ENCODE measurements at regions not wholly inside any gene's neighbourhood (a gene's known extent, or its start where the extent isn't known, plus 50 kb on each side); places are given as distances from the start of the nearest gene placed in this dataset.

DNA sequence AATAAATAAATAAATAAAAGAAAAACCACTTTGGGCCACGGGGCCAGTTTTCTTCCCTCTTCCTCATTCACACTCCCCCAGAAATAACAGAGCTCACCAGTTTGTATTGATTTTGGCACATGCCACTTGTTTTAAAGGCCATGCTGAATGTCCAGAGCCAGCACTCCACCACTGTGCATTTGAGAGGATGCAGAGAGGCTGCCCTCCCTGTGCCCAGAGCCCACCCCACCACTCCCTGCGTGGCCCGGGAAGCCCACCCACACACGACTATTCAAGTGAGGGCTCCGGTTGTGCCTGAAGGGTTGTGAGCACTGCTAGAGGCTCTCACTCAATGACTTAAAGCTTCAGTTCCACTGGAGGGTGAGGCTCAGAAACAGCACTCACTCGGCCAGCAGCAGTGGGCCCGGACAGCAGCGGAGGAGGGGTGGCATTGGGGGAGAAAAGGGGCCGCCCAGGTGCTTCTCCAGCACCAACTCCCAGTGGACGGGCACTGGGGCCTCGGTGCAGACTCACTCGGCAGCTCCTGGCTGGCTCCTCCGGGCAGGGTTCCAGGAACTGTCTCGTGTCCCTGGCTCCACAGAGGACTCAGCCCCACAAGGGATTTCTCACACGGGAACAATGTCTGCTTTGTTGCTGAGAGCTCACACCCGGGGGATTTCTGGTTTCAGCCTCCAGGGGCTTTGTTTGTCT lies 112.7 kb downstream of the SHANK2 start (continued):
- TF ChIP-seq, protein P1, sequence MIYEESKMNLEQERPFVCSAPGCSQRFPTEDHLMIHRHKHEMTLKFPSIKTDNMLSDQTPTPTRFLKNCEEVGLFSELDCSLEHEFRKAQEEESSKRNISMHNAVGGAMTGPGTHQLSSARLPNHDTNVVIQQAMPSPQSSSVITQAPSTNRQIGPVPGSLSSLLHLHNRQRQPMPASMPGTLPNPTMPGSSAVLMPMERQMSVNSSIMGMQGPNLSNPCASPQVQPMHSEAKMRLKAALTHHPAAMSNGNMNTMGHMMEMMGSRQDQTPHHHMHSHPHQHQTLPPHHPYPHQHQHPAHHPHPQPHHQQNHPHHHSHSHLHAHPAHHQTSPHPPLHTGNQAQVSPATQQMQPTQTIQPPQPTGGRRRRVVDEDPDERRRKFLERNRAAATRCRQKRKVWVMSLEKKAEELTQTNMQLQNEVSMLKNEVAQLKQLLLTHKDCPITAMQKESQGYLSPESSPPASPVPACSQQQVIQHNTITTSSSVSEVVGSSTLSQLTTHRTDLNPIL (CRISPR knock-in tag; IDR thresholded peaks at IDR 0.05), result no peak
- no peak for TF ChIP-seq NCOA2 (IDR thresholded peaks at IDR 0.05; ENCODE audit: partially characterized antibody in 2 of 2)

DNA sequence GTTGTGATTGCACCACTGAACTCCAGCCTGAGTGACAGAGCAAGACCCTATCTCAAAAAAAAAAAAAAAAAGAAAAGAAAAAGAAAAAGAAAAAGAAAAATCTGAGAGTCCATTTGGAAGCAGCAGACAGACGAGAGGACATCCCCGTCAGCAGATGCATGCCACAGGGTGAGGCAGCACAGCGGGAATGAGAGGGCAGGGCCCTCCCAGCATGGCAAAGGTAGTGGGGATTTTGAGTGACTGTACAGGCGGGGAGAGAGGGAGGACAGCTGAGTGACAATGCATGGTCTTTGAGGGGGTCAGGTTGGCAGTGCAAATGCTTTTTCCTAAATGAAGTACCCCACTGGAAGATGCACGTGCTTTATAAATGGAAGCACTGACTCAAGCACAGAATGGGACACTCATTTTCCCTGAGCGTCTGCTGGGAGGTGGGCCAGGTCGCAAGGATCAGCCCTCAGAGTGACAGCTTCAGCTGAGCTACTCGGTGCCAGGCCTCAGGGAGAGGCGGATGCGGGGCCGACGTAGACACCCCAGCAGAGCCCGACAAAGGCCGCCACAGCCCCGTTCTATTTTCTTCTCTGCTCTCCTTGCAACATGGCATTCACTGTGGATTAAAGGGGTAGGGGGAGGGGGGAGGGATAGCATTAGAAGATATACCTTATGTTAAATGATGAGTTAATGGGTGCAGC lies 113.5 kb downstream of the SHANK2 start:
- Histone ChIP-seq H3K9me1 (ENCODE audit: control insufficient read depth, insufficient read depth, low read length) (no peaks in the 10 kb centered on the region), H3K27ac (ENCODE audit: extremely low read depth, low read depth, low read length) (no peak overlapping the region), H4K20me1 (replicated peaks; ENCODE audit: control insufficient read depth, insufficient read depth, low read length) (no peaks in the 10 kb centered on the region; the same call in 1 of the 2 replicates), H3K9me3 (replicated peaks; ENCODE audit: control insufficient read depth, insufficient read depth, low read depth, low read length) (no peaks in the 10 kb centered on the region), H3K79me2 (ENCODE audit: control insufficient read depth, insufficient read depth, low read length) (no peaks in the 10 kb centered on the region), H3K9ac (ENCODE audit: insufficient read depth in 1 of 2, low read depth in 2 of 2, low read length in 2 of 2) (no peak overlapping the region), H3K36me3 (ENCODE audit: control insufficient read depth, insufficient read depth, low read length) (no peaks in the 10 kb centered on the region), H2AFZ (ENCODE audit: low read depth, low read length) (no peak overlapping the region), H3K4me1 (replicated peaks in 1 of 2; ENCODE audit: control insufficient read depth in 2 of 2, insufficient read depth in 2 of 2, low read length in 2 of 2) (no peaks in the 10 kb centered on the region), H3K27me3 (ENCODE audit: control insufficient read depth in 2 of 2, insufficient read depth in 2 of 2, low read length in 2 of 2) (peaks cover 6 to 34% of the 10 kb centered on the region in 2 experiments; a peak in 3 of 5 replicates), H3K4me2 (ENCODE audit: insufficient read depth, low read length) (no peak overlapping the region), H3K4me3 (no peak overlapping the region)
- ChIA-PET POLR2A (no interaction called here), CTCF (ENCODE audit: low intra/inter-chr PET ratio) (no interaction called here)
- ATAC-seq (no peak), FAIRE-seq (no peak), DNase-seq (ENCODE audit: extremely low read depth in 1 of 4, low spot score in 3 of 4) (no peak)
- no peak for TF ChIP-seq NCOA6 (IDR thresholded peaks at IDR 0.05)
- TF ChIP-seq, protein P2, sequence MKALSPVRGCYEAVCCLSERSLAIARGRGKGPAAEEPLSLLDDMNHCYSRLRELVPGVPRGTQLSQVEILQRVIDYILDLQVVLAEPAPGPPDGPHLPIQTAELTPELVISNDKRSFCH (CRISPR knock-in tag; IDR thresholded peaks at IDR 0.05), result no peak
- TF ChIP-seq, protein P2 (tag; IDR thresholded peaks at IDR 0.05), result no peak
- no peak for TF ChIP-seq OTX1 (CRISPR knock-in tag; IDR thresholded peaks at IDR 0.05)
- no peak for TF ChIP-seq SAFB (IDR thresholded peaks at IDR 0.05; ENCODE audit: borderline replicate concordance, low read depth, low read length)
- TF ChIP-seq PHTF2 (CRISPR knock-in tag; IDR thresholded peaks at IDR 0.05), result no peak
- TF ChIP-seq, protein P3, sequence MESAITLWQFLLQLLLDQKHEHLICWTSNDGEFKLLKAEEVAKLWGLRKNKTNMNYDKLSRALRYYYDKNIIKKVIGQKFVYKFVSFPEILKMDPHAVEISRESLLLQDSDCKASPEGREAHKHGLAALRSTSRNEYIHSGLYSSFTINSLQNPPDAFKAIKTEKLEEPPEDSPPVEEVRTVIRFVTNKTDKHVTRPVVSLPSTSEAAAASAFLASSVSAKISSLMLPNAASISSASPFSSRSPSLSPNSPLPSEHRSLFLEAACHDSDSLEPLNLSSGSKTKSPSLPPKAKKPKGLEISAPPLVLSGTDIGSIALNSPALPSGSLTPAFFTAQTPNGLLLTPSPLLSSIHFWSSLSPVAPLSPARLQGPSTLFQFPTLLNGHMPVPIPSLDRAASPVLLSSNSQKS (CRISPR knock-in tag; IDR thresholded peaks at IDR 0.05), result no peak
- in situ Hi-C loops (cut with MboI), result no loop called here
- no TSS peak for BruUV-seq (replicated peaks)
- 0% methylated on average over 10 of the region's 15 CpGs for WGBS (ENCODE audit: insufficient coverage, low coverage, missing lambda C conversion rate)
- intact Hi-C loops (cut with micrococcal nuclease), result no loop called here
